HTR-8/SVneo (cell line): ENCODE measurements at regions not wholly inside any gene's neighbourhood (a gene's known extent, or its start where the extent isn't known, plus 50 kb on each side); places are given as distances from the start of the nearest gene placed in this dataset.
A peak's percentile ranks its signal among the peaks of the same experiment; 100 is the strongest.
"Not testable (repeated sequence)": the region's sequence is repeated elsewhere in the genome, so short reads cannot be mapped to it uniquely, and the experiment has no call there.

Source experiments
- DNase-seq: peaks from one replicate; pipeline ENCODE4 v3.0.0; 2011; ENCODE audit warnings: low spot score, mixed read lengths; ENCODE audit not compliant: insufficient read length
- FAIRE-seq: peaks from 2 replicates; lab custom pipeline; 2011; peaks lifted over from hg19 to GRCh38; lab: Jason Lieb, UNC

DNA sequence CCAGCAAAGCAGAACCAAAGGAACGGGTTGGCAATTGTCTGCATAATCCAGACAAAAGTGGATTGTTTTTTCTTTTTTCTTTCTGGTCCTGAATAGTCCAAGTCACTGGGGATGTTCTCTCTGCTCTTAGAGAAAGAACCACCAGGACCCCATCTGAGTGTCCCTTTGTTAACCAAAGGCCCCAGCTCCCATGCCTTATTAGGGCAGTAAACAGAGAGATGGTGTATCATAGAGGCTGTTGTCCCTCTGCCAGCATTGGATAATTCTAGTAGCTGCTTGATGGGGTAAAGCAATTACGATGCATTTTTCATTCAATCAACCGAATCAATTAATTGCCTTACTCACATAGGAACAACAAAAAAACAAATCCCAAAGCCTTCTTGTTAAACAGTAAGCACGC is 213.0 kb downstream of the BUB3 start:
- FAIRE-seq (no peak), DNase-seq (no peak)

DNA sequence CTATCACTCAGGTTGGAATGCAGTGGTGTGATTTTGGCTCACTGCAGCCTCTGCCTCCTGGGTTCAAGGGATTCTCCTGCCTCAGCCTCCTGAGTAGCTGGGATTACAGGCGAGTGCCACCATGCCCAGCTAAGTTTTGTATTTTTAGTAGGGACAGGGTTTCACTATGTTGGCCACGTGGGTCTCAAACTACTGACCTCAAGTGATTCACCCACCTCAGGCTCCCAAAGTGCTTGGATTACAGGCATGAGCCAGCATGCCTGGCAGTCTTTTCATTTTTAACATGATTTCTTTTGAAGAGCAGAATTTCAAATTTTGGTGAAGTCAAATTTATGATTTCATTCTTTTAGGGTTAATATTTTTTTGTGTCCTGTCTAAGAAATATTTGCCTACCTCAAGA is 217.4 kb downstream of the BUB3 start:
- DNase-seq, FAIRE-seq: not testable (repeated sequence)

DNA sequence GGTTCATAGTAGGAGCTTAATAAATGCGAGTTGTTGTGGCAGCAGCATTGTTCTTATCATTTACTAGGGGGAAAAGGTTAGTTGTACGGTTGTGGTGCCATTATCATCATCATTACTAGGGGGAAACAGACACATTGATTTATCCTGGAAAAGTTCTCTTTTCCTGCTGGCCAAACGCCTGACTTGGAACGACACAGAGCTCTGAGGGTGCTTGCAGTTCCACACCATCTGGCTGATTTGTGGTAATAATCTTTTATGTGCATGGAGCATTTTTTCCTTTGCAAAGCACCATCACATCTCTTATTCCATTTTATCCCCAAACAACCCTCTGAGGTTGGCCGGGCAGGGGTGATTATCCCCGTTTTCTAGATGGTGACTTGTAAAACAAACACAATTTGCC is 219.4 kb downstream of the BUB3 start:
- no peak for FAIRE-seq

DNA sequence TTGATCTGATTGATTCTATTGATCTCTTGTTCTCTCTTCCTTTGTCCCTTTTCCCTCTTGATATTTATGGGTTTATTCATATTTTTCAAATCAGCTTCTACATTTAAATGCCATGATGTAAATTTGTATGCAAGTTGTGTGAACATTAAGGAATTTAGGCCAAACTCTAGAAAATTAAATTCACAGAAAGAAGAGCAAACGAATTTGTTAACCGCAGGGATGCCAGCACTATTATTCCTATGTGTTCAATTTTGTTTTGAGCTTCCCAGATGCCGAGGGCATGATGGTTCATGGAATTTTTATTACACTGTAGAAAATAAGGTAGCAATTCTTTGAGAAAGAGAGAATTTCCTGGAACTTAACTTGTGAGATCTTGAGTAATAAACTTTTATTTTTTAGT is 220.9 kb downstream of the BUB3 start:
- DNase-seq = no peak
- FAIRE-seq = no peak

More for the DNA sequence above, 219.4 kb downstream of the BUB3 start:
- no peak for DNase-seq

DNA sequence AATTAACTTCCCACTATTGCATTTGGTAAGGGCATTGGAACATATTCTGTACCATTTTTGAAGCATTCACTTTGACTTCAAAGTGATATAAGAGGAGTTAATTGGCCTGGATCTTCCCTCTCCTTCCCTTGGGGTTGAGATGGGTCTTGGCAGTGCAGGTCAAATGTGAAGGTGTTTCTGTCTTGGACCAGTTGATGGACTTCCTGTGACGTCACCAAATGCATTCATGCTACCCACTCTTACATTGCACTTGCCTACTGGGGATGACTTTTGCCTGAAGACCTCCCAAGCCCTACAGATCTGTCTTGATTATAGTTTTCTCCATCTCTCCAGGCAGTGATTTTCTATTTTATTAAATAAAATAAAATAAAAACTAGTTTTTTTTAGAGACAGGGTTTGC is 221.5 kb downstream of the BUB3 start:
- FAIRE-seq = no peak

DNA sequence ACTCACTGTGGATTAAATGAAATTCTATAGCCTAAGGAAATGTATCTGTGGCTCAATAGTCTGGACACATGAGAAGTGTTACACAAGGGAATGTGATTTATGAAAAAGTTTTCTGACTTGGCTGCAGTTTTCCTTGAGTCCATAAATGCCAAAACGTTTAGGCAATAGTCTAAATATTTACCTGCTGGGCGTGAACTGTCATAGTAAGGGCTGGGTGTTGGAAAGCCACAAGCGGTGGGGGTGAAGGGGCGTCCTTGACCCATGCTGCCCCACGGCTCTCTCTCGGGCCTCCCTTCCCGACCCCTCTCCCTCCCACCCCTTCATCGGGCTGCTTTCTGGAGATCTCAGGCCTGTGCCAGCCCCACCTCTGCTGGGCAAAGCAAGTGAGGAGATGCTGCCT is 223.7 kb downstream of the BUB3 start:
- FAIRE-seq (no peak), DNase-seq (no peak)

More for the DNA sequence above, 221.5 kb downstream of the BUB3 start:
- no peak for DNase-seq

DNA sequence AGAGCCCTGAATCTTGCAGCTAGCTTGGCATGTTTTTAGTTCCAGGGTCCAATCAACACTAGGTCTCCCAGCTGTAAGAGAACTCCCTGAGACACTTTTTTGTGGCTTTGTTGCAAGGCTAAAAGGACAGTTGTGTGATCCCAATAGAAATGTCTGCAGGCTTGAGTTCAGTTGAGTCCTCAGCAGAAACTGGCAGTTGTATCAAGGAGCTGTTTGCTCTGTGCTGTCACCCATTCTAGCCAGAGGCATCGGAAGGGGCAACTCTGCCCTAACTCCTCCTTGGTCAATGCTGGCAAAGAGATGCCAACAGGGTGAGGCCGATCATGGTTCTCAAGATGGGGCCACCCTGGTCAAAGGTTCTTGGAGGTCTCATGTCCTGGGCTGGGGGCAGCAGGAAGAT is 224.1 kb downstream of the BUB3 start:
- DNase-seq = no peak
- FAIRE-seq = no peak

DNA sequence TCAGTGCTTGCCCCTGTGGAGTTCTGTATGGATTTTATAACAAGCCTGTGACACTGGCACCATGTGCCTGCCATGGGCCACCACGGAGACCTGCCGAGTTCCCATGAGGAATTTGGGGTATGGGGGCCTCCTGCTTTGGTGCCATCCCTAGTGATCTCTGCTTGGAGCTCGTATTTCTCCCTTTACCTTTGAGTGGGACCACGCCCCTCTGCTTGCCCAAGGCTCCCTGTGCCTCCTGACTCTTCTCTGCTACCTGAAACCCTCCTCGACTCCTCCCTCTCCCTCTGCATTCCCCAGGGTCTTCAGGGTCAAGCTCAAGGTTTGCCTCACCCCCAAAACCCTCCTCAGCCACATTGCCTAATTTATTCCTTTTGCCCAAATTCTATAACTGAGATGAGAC is 225.0 kb downstream of the BUB3 start:
- DNase-seq (no peak), FAIRE-seq (no peak)

DNA sequence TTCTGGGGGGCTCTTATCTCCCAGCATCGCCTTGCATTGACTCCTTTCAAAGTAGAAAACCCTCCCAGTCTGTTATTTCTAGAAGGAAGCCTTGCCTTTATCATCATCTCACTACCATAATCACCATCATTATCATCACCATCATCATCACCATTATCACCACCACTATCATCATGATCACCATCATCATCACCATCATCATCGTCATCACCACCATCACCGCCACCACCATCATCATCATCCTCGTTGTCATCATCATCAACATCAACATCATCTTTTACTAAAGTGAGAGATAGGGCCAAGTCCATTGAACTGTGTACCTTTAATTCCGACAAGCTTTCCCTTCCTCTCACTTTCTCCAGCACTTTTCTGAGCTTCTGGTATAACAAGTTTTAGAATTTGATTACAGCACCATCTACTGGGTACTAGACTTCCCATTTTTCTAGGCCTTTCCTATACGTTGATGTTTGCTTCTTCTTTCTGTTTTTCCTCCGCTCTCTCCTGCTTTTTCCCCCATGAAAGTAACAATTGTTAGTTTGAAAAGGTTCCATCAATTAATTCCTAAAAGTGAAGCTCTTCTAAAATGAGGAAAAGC is 226.4 kb downstream of the BUB3 start:
- FAIRE-seq (no peak), DNase-seq (peak; percentile 3)

DNA sequence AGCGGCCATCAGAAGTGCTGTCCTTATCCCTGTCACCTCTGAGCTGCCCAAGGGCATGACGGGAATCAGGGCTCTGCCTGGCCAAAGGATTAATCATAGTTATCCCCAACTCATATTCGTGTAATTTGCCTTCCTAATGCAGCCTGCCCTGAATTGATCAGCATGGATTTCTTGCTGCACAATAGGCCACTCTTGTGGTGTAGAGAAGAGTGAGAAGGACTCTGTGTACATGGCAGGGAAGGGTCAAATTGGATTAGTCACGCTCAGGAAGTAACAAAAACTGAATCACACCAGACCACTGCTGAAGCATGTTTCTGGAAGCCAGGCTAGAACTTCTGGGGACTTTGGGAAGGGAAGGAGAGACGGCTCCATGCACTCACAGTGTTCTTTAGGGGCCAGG is 227.0 kb downstream of the BUB3 start:
- FAIRE-seq = no peak

DNA sequence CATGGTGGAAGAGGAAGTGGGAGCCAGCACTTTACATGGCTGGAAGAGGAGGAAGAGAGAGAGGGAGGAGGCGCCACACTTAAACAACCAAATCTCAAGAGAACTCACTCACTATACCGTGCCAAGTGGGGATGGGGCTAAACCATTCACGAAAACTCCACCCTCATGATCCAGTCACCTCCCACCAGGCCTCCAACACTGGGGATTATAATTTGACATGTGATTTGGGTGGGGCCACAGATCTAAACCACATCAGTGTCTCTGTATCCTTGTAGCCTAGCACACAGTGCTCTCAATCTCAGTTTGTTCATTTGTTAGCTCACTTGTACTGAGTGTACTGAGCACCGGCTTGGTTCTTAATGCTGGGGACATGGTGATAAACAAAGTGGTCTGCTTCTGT is 228.3 kb downstream of the BUB3 start:
- no peak for DNase-seq
- no peak for FAIRE-seq

More for the DNA sequence above, 227.0 kb downstream of the BUB3 start:
- no peak for DNase-seq

DNA sequence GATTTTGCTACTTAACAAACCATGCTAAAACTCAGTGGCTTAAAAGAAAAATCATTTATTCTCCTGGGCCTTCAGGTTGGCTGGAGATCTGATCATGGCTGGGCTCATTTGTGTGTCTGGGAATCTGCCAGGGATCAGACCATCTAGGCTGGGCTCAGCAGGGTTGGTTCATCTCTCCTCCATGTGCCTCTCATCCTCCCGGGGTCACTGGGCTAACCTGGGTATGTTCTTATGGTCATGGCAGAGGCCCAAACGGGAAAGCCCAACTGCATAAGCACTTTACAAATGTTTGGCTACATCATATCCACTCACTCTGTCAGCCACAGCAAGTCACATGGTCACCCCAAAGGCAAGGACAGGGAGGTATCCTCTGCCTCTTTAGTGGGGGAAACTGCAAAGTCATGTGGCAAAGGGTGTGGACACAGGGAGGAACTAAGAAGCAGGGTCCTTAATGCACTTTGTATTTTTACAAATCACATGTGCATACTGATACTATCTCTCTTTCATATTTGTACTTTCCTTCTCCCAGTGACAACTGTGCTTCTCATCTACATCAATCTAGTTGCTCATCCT is 231.4 kb downstream of the BUB3 start:
- FAIRE-seq (no peak), DNase-seq (no peak)

DNA sequence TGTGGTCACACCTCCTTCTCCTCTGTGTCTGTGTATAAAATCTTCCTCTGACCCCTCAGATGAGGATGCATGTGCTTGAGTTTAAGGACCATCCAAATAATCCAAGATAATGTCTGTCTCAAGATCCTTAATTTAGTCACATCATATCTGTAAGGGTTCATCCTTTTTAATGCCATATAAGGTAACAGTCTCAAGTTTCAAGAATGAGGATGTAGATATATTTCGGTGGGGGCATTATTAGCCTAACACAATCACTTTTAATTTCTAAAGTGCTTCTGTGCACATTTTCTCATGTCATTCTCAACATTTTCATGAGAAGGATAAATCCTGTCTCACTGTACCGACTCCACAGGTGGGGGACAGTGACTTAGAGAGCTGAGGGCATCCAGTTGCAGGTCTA is 235.3 kb downstream of the BUB3 start:
- DNase-seq (no peak), FAIRE-seq (no peak)

DNA sequence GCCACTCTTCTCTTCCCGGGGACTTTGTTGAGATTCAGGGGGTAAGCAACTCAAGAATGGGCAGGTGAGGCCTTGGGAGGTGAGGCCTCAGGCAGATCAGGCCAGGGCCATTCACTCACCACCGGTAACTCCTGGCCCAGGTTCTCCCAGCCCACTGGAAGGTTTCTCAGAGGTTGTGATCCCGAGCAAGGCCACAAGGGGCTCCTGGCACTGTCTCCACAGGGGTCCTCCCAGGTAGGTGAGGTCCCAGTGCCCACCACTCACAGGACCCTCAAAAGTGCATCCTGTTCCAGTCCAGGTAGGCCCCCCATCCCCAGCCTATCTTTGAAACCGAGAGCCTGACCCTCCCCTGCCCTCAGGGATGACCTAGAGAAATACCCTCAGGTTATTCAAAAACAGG is 236.1 kb downstream of the BUB3 start:
- FAIRE-seq = no peak
- no peak for DNase-seq

DNA sequence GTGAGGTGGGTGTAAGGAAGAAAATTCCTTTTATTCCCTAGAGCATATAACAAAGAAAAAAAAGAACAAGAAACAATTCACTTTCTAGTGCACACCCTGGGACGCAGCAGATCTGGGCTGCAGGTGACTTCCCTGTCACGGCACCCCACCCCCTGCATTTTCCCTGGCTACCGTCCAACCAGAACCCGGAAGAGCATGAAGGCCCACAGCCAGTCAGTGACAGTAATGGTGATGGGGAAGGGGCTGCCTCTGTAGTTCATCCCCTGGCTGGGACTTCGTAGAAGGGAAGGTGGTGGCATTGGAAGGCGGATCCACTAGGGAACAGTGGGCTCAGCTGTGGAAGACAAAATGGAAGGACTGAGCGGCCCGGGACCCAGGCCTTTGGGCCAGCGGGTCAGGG is 236.7 kb downstream of the BUB3 start:
- DNase-seq = no peak
- FAIRE-seq = no peak

DNA sequence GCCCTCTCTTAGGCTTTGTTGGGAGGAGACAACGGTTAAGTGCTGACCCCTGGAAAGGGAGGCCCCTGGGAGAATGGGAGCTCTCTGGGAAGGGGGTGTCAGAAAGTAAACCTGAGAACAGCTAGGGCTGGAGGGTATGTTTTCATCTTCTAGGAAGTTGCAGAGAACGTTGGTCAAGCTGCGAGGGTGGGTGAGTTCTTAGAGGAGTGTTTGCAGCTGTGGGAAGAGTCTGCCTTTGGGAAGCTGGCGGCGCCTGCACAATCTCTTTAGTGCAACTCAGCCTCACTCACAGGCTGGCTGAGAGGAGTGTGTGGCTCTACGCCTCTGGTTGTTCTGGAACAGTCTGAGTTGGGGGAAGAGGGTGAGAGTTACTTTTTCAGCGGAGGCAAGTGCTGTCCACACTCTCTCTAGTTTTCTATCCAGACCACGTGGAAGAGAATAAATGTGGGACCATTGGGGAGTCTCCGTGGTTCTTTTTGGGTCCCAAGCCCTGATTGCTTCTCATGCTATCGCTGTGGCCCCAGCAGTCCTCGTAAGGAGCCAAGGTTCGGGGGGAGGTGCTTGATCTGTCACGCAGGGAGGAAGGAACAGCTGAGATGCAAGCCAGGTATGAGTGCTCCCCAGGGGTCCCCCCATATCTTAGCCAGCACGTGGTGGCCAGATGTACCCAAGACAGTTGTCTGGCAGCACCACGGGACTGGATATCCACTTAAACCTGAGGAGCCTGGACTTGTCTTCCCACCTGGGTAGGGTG is 237.2 kb downstream of the BUB3 start:
- no peak for DNase-seq
- FAIRE-seq = no peak

DNA sequence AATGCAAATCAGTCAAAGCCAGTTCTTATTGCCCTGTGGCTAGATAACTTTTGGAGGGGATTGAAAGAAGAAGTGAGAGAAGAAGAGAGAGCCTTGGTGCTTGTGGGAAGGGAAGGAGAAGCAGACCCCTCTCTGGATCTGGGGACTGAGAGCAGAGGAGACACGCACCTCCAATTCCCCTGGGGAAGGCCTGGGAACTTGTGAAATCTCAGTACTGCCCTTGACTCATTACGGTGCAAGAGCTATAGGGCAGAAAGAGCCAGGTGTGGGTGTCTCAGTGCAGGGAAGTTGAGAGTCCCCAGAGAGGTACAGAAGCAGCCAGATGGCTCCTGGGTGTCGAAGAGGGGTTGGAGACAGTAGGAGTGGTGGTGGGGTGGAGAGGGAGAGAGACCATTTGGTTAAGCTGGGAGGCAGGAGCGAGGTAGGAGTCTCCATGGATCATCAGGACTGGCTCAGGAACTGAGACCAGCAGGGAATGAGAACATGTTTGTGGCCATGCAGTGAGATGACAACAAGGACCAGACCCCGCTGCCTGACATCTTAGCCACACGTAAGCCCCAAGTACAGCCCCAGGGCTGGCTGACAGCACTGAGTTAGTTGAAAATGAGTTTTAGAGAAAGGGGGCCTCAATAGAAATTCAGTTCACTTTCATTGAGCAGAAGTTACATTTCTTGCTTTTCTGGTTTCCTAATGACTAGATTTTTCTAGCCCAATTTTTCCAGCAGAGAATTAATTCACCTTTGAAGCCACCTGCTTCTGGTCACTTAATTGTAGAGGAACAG is 238.2 kb downstream of the BUB3 start:
- FAIRE-seq = no peak
- DNase-seq = no peak

DNA sequence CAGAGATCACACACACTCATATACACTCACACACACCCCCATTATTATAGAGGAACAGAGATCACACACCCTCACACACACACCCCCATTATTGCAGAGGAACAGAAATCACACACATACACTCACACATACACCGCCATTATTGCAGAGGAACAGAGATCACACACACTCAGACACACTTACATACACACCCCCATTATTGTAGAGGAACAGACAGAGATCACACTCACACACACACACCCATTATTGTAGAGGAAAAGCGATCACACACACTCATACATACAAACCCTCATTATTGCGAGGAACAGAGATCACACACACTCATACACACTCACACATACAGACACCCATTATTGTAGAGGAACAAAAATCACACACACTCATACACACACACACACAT is 239.0 kb downstream of the BUB3 start:
- no peak for DNase-seq
- no peak for FAIRE-seq

DNA sequence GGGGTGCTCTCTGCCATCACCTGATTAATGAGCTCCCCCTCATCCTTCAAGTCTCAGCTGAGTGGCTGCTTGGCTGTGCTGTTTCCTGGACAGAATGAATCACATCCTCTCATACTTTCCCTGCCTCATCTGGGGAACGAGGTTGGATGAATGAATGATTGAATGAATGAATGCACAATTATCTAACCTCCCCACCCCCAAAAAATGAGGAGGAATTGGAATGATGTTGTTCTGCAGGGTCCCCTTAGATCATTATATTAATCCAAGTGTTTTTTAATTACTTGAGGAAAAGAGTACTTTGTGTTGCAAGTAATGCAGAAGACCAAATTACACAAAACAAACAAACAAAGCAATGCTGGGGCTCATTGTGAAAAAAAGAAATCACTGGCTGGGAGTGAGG is 240.2 kb downstream of the BUB3 start:
- DNase-seq (no peak), FAIRE-seq (no peak)

DNA sequence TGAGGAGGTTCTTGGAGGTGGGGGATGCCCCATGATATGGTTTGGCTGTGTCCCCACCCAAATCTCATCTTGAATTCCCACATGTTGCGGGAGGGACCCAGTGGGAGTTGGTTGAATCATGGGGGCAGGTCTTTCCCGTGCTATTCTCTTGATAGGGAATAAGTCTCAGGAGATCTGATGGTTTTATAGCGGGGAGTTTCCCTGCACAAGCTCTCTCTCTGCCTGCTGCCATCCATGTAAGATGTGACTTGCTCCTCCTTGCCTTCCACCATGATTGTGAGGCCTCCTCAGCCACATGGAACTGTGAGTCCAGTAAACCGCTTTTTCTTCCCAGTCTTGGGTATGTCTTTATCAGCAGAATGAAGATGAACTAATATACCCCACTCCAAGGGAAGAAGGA is 241.0 kb downstream of the BUB3 start:
- not testable (repeated sequence) for FAIRE-seq, DNase-seq

DNA sequence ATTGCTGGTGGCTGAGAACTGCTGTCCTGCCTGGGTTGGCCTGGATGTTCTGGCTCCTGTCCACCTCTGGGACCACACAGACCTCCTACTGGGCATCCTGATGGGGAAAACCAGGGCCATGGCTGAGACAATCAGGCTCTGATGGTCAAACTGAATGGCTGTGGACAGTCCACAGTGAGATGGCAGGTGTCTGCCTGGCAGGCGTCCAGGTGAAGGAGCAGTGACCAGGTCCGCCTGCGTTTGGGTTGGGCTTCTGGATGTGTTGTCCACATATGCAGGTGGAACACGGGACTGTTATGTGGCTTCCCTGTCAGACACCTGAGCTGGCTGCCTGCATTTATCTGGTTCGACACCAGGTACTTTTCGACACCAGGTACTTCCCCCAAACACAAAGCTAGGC is 241.7 kb downstream of the BUB3 start:
- FAIRE-seq = no peak
- no peak for DNase-seq
